ENCODE measurements at regions not wholly inside any gene's neighbourhood (a gene's known extent, or its start where the extent isn't known, plus 50 kb on each side); places are given as distances from the start of the nearest gene placed in this dataset.

DNA sequence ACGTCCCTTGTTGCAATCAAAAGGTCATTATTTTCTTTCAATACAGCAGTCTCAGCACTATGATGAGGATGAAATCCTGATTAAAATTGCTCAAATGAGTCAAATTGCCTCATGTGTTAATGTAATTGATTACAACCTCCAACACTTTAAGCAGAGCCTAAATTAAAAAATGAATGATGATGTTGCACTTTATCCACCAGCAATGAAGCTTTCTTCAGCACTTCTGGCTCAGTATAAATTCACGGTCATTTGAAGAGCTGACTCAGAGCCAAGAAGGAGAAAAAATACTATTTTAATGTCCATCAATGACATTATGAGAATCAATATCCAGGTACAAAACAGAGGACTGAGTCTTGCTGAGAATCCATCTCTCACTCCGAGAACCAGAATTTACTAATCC, 792.6 kb upstream of the ATXN8OS start:
- POLR2A ChIA-PET, result no interaction called here

DNA sequence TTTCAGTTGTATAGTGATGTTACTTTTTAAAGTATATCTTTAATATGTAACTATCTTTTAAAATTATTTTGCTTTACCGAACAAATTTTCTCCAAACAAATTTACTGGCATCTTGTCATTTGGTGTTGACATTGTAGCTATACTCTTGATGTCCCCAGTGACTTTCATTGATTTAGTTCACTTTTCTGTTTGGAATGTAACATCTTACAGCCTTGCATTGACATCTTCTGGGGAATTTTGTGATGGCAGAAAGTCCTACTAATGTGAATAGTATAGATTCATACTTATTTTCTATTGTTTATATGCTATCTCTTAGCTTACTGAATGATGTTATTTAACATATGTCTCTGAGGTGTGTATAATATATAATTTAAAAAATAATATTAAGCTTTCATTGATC, 800.9 kb upstream of the ATXN8OS start:
- POLR2A ChIA-PET, result no interaction called here
- ATAC-seq (ENCODE audit: low read depth), result no peak

More for the DNA sequence above, 792.6 kb upstream of the ATXN8OS start:
- H3K4me3 Mint-ChIP-seq, result no peak overlapping the region
- H3K4me1 Mint-ChIP-seq, result no peaks in the 10 kb centered on the region
- peaks cover 4% of the 10 kb centered on the region for H3K9me3 Mint-ChIP-seq
- H3K36me3 Mint-ChIP-seq (ENCODE audit: low read depth), result no peaks in the 10 kb centered on the region
- CTCF ChIA-PET, result no interaction called here
- no peak overlapping the region for H3K27ac Mint-ChIP-seq
- intact Hi-C loops (cut with micrococcal nuclease), result no loop called here
- no peaks in the 10 kb centered on the region for H3K27me3 Mint-ChIP-seq
- DNase-seq (no peak), ATAC-seq (ENCODE audit: low read depth) (no peak)
- no peak for TF ChIP-seq CTCF (IDR thresholded peaks at IDR 0.05)

GRCh38 chr13:69300131-69300530, 807.5 kb upstream of the ATXN8OS start:
- Mint-ChIP-seq H3K9me3 (peaks cover 9% of the 10 kb centered on the region), H3K4me3 (no peak overlapping the region), H3K36me3 (ENCODE audit: low read depth) (no peaks in the 10 kb centered on the region), H3K27me3 (no peaks in the 10 kb centered on the region), H3K4me1 (no peaks in the 10 kb centered on the region), H3K27ac (no peak overlapping the region)
- POLR2A ChIA-PET, result no interaction called here
- no peak for TF ChIP-seq CTCF (IDR thresholded peaks at IDR 0.05)
- DNase-seq (no peak), ATAC-seq (ENCODE audit: low read depth) (no peak)
- intact Hi-C loops (cut with micrococcal nuclease), result no loop called here
- CTCF ChIA-PET, result no interaction called here

More for the DNA sequence above, 800.9 kb upstream of the ATXN8OS start:
- H3K36me3 Mint-ChIP-seq (ENCODE audit: low read depth), result no peaks in the 10 kb centered on the region
- no peak for TF ChIP-seq CTCF (IDR thresholded peaks at IDR 0.05)
- intact Hi-C loops (cut with micrococcal nuclease), result no loop called here
- H3K4me1 Mint-ChIP-seq, result no peaks in the 10 kb centered on the region
- H3K4me3 Mint-ChIP-seq, result no peak overlapping the region
- no peak for DNase-seq
- no peaks in the 10 kb centered on the region for H3K27me3 Mint-ChIP-seq
- H3K9me3 Mint-ChIP-seq, result peaks cover 4% of the 10 kb centered on the region
- no peak overlapping the region for H3K27ac Mint-ChIP-seq
- CTCF ChIA-PET, result interaction anchor here (1.4 kb wide), 1 partner anchor 15 kb away, joined by 3 read pairs; no protein-coding TSS in a partner anchor

GRCh38 chr13:69296130-69296529, 811.5 kb upstream of the ATXN8OS start:
- Mint-ChIP-seq H3K9me3 (peaks cover 8% of the 10 kb centered on the region), H3K27ac (no peak overlapping the region), H3K27me3 (no peaks in the 10 kb centered on the region), H3K4me3 (no peak overlapping the region), H3K36me3 (ENCODE audit: low read depth) (no peaks in the 10 kb centered on the region), H3K4me1 (no peaks in the 10 kb centered on the region)
- ATAC-seq (ENCODE audit: low read depth) (no peak), DNase-seq (no peak)
- POLR2A ChIA-PET, result no interaction called here
- intact Hi-C loops (cut with micrococcal nuclease), result no loop called here
- CTCF ChIA-PET, result no interaction called here
- no peak for TF ChIP-seq CTCF (IDR thresholded peaks at IDR 0.05)

DNA sequence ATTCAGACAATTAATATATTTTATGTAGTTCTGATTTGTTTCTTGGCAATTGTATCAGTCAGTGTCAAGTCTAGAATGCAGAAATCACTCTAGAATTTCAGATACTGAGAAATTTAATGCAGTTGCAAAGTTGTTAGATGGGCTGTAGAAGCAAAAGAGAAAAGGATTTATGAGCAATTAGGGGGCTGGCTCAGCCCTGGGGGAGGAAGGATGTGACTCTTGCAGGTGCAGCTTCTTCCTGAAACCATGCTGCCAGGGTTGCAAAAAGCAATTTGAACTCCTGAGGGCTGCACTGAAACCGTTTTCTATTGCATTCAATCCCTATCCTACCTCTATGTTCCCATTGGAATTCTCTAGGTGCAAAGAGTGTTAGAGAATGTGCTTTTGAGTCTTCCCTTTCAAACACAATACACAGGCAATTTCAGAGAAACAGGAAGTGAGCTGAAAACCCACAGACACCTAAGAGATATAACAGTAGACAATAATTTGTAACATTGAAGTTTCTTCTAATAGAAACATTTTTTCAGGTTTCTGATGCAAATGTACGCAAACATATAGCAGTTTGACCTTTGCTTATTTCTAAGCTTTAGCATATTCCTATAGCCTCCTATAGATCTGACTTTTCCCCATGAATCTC, 814.7 kb upstream of the ATXN8OS start:
- H3K27me3 Mint-ChIP-seq, result no peaks in the 10 kb centered on the region
- no peak overlapping the region for H3K27ac Mint-ChIP-seq
- no peak for DNase-seq
- H3K9me3 Mint-ChIP-seq, result peaks cover 2% of the 10 kb centered on the region
- no peak overlapping the region for H3K4me3 Mint-ChIP-seq
- intact Hi-C loops (cut with micrococcal nuclease), result no loop called here
- H3K4me1 Mint-ChIP-seq, result no peaks in the 10 kb centered on the region
- POLR2A ChIA-PET, result no interaction called here
- no peak for TF ChIP-seq CTCF (IDR thresholded peaks at IDR 0.05)
- no peak for ATAC-seq (ENCODE audit: low read depth)
- CTCF ChIA-PET, result interaction anchor here (1.1 kb wide), 1 partner anchor 14 kb away, joined by 3 read pairs; no protein-coding TSS in a partner anchor
- H3K36me3 Mint-ChIP-seq (ENCODE audit: low read depth), result no peaks in the 10 kb centered on the region

All from activated B cell treated with CpG ODN at 0.5 μM for 24 hours (primary cell).